Endothelial cell of umbilical vein (primary cell): ENCODE measurements at regions not wholly inside any gene's neighbourhood (a gene's known extent, or its start where the extent isn't known, plus 50 kb on each side); places are given as distances from the start of the nearest gene placed in this dataset.

ENCODE experiments used
- BruUV-seq: library from RNA; stranded (reverse); fragments of 400-500 nt; replicated peaks from 2 replicates; lab custom pipeline; 2021; lab: Mats Ljungman, UMichigan
- CTCF ChIA-PET: fragments of 300-600, 350-600 bp; sonication (Branson Sonifier 250); formaldehyde crosslinking; loops from one replicate; lab custom pipeline; 2021; ENCODE audit warnings: antibody characterized with exemption, inconsistent platforms; lab: Charles Lee
- POLR2A ChIA-PET: fragments of 300-600, 350-600 bp; sonication (Branson Sonifier 250); formaldehyde crosslinking; loops from one replicate; lab custom pipeline; 2021; ENCODE audit warnings: antibody characterized with exemption, inconsistent platforms; lab: Charles Lee
- DNase-seq: peaks from one replicate; pipeline ENCODE4 v3.0.0-alpha.2; 2011; ENCODE audit warnings: low read depth, low spot score
- FAIRE-seq: peaks from 2 replicates; lab custom pipeline; 2011; peaks lifted over from hg19 to GRCh38; lab: Jason Lieb, UNC
- H2AFZ ChIP-seq: 2 replicates; pipeline ENCODE4 v1.6.0; 2012; ENCODE audit warnings: low read depth, low read length, control low read depth, inconsistent platforms
- H3K27ac ChIP-seq: 2 replicates; pipeline ENCODE4 v1.5.1; 2011; ENCODE audit warnings: low read depth, mild to moderate bottlenecking, control low read depth, low read length, moderate library complexity; ENCODE audit not compliant: insufficient read depth
- H3K27me3 ChIP-seq, 2 experiments: 2 replicates each; pipeline versions ENCODE4 v1.6.0 to v1.6.1; 2011; ENCODE audit warnings: low read length in 2 of 2, mixed read lengths in 1 of 2; ENCODE audit not compliant: control insufficient read depth in 2 of 2, insufficient read depth in 2 of 2
- H3K36me3 ChIP-seq, 2 experiments: 2 replicates in 1 of 2; 3 replicates in 1 of 2; pipeline ENCODE4 v1.5.1; 2011; ENCODE audit warnings: low read length in 2 of 2, mild to moderate bottlenecking in 1 of 2, moderate library complexity in 1 of 2; ENCODE audit not compliant: control insufficient read depth in 2 of 2, insufficient read depth in 2 of 2; ENCODE audit errors: extremely low read depth in 1 of 2
- H3K4me1 ChIP-seq: 3 replicates; pipeline ENCODE4 v1.5.1; 2011; ENCODE audit warnings: mild to moderate bottlenecking, low read length; ENCODE audit not compliant: control insufficient read depth, insufficient read depth; ENCODE audit errors: extremely low read depth
- H3K4me2 ChIP-seq: 2 replicates; pipeline ENCODE4 v1.6.1; 2011; ENCODE audit warnings: low read length, control low read depth, mixed read lengths; ENCODE audit not compliant: insufficient read depth
- H3K4me3 ChIP-seq, 3 experiments: fragments of 200-600 bp in 1 of 3; sonication (generic), shearing (Covaris generic) in 1 of 3; replicated peaks in 1 of 3; 2 replicates each; pipeline ENCODE4 v1.5.1; 2011 to 2016; ENCODE audit warnings: control low read depth in 3 of 3, low read length in 3 of 3, mild to moderate bottlenecking in 2 of 3, inconsistent platforms in 1 of 3, low read depth in 1 of 3, moderate library complexity in 1 of 3; ENCODE audit not compliant: insufficient read depth in 1 of 3
- H3K79me2 ChIP-seq: 2 replicates; pipeline ENCODE4 v1.6.0; 2012; ENCODE audit warnings: low read length, inconsistent platforms; ENCODE audit not compliant: control insufficient read depth, insufficient read depth
- H3K9ac ChIP-seq: replicated peaks from 2 replicates; pipeline ENCODE3; 2011; ENCODE audit warnings: low read length, control low read depth; ENCODE audit not compliant: insufficient read depth; ENCODE audit errors: extremely low read depth
- H3K9me1 ChIP-seq: replicated peaks from 3 replicates; pipeline ENCODE4 v1.6.0; 2011; ENCODE audit warnings: mild to moderate bottlenecking, low read length; ENCODE audit not compliant: control insufficient read depth, insufficient read depth; ENCODE audit errors: extremely low read depth
- H3K9me3 ChIP-seq: replicated peaks from 2 replicates; pipeline ENCODE4 v1.5.1; 2012; ENCODE audit warnings: low read length, inconsistent platforms; ENCODE audit not compliant: control insufficient read depth, insufficient read depth
- H4K20me1 ChIP-seq: replicated peaks from 2 replicates; pipeline ENCODE3; 2011; ENCODE audit warnings: mild to moderate bottlenecking, low read length; ENCODE audit not compliant: control insufficient read depth, insufficient read depth; ENCODE audit errors: extremely low read depth
- FOS ChIP-seq: IDR thresholded peaks from 2 replicates; pipeline ENCODE4 v1.6.1; 2011; ENCODE audit warnings: mild to moderate bottlenecking, low read length, moderate library complexity, borderline replicate concordance; ENCODE audit not compliant: insufficient read depth
- GATA2 ChIP-seq: IDR thresholded peaks from 2 replicates; pipeline ENCODE4 v1.7.0; 2011; ENCODE audit warnings: low read depth, mild to moderate bottlenecking, moderate library complexity, mixed read lengths, low read length; ENCODE audit not compliant: insufficient read length, insufficient read depth
- JUN ChIP-seq: IDR thresholded peaks from 2 replicates; pipeline ENCODE4 v1.6.1; 2011; ENCODE audit warnings: borderline replicate concordance, low read depth; ENCODE audit not compliant: insufficient read length, insufficient read depth
- MYC ChIP-seq: IDR thresholded peaks from one replicate; pipeline ENCODE4 v1.6.1; 2011; ENCODE audit warnings: mild to moderate bottlenecking, low read depth, low read length
- POLR2A ChIP-seq: IDR thresholded peaks from 2 replicates; pipeline ENCODE4 v1.6.1; 2012; ENCODE audit warnings: low read depth, mild to moderate bottlenecking, control low read depth, low read length
- POLR2AphosphoS5 ChIP-seq: IDR thresholded peaks from 2 replicates; pipeline ENCODE4 v1.6.1; 2012; ENCODE audit warnings: low read depth, mild to moderate bottlenecking, control low read depth, low read length, moderate library complexity; ENCODE audit not compliant: insufficient read depth
- dilution Hi-C: fragments of 300-500 bp; cut with MboI; formaldehyde crosslinking; loops from one replicate; pipeline ENCODE4 v1.15.0; 2019; ENCODE audit warnings: low sequenced_read_pairs; ENCODE audit not compliant: extremely low pct_ligation_motif_present
- intact Hi-C: fragments of 100-400 bp; cut with micrococcal nuclease; formaldehyde crosslinking; loops from one replicate; pipeline ENCODE4 v1.10.0; 2022
- TF ChIP-seq, protein P1 (sequence below): IDR thresholded peaks from 2 replicates; pipeline ENCODE4 v1.6.1; 2011; ENCODE audit not compliant: insufficient read depth, insufficient read length
- TF ChIP-seq, protein P2 (sequence below), 2 donors: IDR thresholded peaks; 1 replicate in 1 of 2; 2 replicates in 1 of 2; pipeline ENCODE4 v1.5.1; 2011; ENCODE audit warnings: low read length in 2 of 2, mild to moderate bottlenecking in 2 of 2, moderate library complexity in 2 of 2, control low read depth in 1 of 2, inconsistent platforms in 1 of 2, low read depth in 1 of 2; ENCODE audit not compliant: insufficient read depth in 1 of 2; ENCODE audit errors: extremely low read depth in 1 of 2

DNA sequence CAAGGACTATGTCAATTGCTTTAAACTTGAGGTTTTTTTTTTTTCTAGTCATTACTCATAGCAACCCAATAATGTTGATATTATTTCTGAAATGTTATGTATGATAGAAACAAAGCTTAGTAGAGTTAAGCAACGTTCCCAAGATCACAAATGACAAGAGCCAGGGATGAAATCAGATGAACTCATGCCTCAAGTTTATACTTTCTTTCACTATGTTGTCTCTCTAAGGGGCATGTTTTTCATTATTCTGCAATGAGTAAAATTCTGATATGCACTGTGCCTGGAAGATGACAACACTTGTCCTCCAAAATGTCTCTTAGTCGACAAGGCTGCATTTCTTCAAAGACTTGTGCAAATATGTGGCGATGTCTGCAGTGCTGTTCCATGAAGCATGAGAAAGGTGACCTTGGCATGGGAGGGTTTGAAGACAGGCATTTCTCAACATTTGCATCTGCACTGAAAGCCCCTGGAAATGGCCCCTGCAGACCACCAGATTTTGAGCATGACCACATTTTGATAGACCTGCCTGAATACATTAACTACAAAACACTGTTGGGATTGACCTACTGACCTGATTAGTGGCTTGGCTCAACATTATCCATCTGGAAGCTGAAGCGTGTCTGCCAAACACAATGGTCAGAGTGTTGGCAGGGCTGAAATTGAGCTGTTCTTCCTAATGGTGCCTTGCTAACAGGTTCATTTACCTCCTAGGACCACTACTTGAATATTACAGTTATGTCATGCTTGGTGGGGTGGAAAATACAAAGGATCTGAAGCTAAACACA, 1027.5 kb downstream of the CDH11 start:
- CTCF ChIA-PET = no interaction called here
- no peaks in the 10 kb centered on the region for H3K79me2 ChIP-seq

More for the DNA sequence above, 1027.5 kb downstream of the CDH11 start:
- TF ChIP-seq MYC = no peak
- TF ChIP-seq POLR2AphosphoS5 = no peak
- TF ChIP-seq GATA2 = no peak
- no peak for TF ChIP-seq JUN
- no peak for TF ChIP-seq FOS
- TF ChIP-seq POLR2A = no peak
- TF ChIP-seq, protein P1, sequence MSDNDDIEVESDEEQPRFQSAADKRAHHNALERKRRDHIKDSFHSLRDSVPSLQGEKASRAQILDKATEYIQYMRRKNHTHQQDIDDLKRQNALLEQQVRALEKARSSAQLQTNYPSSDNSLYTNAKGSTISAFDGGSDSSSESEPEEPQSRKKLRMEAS = no peak
- TF ChIP-seq, protein P2, sequence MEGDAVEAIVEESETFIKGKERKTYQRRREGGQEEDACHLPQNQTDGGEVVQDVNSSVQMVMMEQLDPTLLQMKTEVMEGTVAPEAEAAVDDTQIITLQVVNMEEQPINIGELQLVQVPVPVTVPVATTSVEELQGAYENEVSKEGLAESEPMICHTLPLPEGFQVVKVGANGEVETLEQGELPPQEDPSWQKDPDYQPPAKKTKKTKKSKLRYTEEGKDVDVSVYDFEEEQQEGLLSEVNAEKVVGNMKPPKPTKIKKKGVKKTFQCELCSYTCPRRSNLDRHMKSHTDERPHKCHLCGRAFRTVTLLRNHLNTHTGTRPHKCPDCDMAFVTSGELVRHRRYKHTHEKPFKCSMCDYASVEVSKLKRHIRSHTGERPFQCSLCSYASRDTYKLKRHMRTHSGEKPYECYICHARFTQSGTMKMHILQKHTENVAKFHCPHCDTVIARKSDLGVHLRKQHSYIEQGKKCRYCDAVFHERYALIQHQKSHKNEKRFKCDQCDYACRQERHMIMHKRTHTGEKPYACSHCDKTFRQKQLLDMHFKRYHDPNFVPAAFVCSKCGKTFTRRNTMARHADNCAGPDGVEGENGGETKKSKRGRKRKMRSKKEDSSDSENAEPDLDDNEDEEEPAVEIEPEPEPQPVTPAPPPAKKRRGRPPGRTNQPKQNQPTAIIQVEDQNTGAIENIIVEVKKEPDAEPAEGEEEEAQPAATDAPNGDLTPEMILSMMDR (IDR thresholded peaks at IDR 0.05; ENCODE audit: extremely low read depth in 1 of 2, insufficient read depth in 1 of 2, low read depth in 1 of 2, low read length in 2 of 2) = no peak
- intact Hi-C loops = no loop called here
- H3K9me3 ChIP-seq = no peaks in the 10 kb centered on the region
- no peaks in the 10 kb centered on the region for H3K9me1 ChIP-seq
- H3K4me1 ChIP-seq = no peaks in the 10 kb centered on the region
- no peak overlapping the region for H3K4me3 ChIP-seq
- DNase-seq (no peak), FAIRE-seq (no peak)
- H4K20me1 ChIP-seq = peaks cover 2% of the 10 kb centered on the region
- no peak overlapping the region for H2AFZ ChIP-seq
- H3K27me3 ChIP-seq = no peaks in the 10 kb centered on the region
- no TSS peak for BruUV-seq
- no peak overlapping the region for H3K27ac ChIP-seq
- H3K9ac ChIP-seq = no peak overlapping the region
- dilution Hi-C loops = no loop called here
- POLR2A ChIA-PET = no interaction called here
- H3K36me3 ChIP-seq = no peaks in the 10 kb centered on the region
- H3K4me2 ChIP-seq = no peak overlapping the region
